ENCODE measurements at regions not wholly inside any gene's neighbourhood (a gene's known extent, or its start where the extent isn't known, plus 50 kb on each side); places are given as distances from the start of the nearest gene placed in this dataset.

GRCh38 chr20:48142516-48142773 lies 357.2 kb upstream of the SULF2 start:
- Histone ChIP-seq H3K27me3 (ENCODE audit: control insufficient read depth in 1 of 2, insufficient read depth in 2 of 2, low read length in 2 of 2) (peaks cover 3 to 7% of the 10 kb centered on the region in 2 experiments; a peak in 2 of 5 replicates), H3K79me2 (ENCODE audit: insufficient read depth, low read length) (no peaks in the 10 kb centered on the region), H3K4me1 (ENCODE audit: insufficient read depth, low read length) (no peaks in the 10 kb centered on the region), H3K27ac (ENCODE audit: extremely low read length, insufficient read depth, low read length) (no peak overlapping the region), H3K36me3 (replicated peaks in 1 of 2; ENCODE audit: control insufficient read depth in 1 of 2, insufficient read depth in 2 of 2, low read length in 2 of 2) (no peaks in the 10 kb centered on the region), H3K9ac (ENCODE audit: insufficient read depth, low read depth, low read length) (no peak overlapping the region), H2AFZ (ENCODE audit: low read length) (no peak overlapping the region), H3K4me3 (replicated peaks in 1 of 3; ENCODE audit: insufficient read depth in 1 of 3, low read depth in 2 of 3, low read length in 3 of 3) (no peak overlapping the region), H4K20me1 (ENCODE audit: insufficient read depth, low read length) (no peaks in the 10 kb centered on the region), H3K4me2 (ENCODE audit: low read depth, low read length) (no peak overlapping the region), H3K9me3 (ENCODE audit: low read length) (no peaks in the 10 kb centered on the region)
- DNase-seq (ENCODE audit: low spot score) = no peak
- ChIA-PET CTCF (ENCODE audit: low intra/inter-chr PET ratio, low total read pairs) (no interaction called here), POLR2A (no interaction called here)
- ATAC-seq = no peak
- WGBS (ENCODE audit: low lambda C conversion rate) = 49% methylated on average over 6 of the region's 6 CpGs
- TF ChIP-seq NRL (CRISPR knock-in tag; IDR thresholded peaks at IDR 0.05; ENCODE audit: borderline replicate concordance) (no peak), ZNF768 (CRISPR knock-in tag; IDR thresholded peaks at IDR 0.05) (no peak), THYN1 (CRISPR knock-in tag; IDR thresholded peaks at IDR 0.05; ENCODE audit: borderline replicate concordance, low read depth) (no peak)
- intact Hi-C loops (cut with micrococcal nuclease; ENCODE audit: unreplicated experiment) (no loop called here), in situ Hi-C loops (cut with HindIII; ENCODE audit: extremely low pct_ligation_motif_present, low pct_unique_long_range_greater_than_20kb) (no loop called here)
- no peak for FAIRE-seq
- no TSS peak for BruUV-seq (replicated peaks)

- no peak overlapping the region for H3K4me3 ChIP-seq (replicated peaks in 1 of 3; ENCODE audit: insufficient read depth in 1 of 3, low read depth in 2 of 3, low read length in 3 of 3)
- DNase-seq (ENCODE audit: low spot score) = no peak
- H3K27me3 ChIP-seq (ENCODE audit: control insufficient read depth in 1 of 2, insufficient read depth in 2 of 2, low read length in 2 of 2) = peaks cover 4 to 10% of the 10 kb centered on the region in 2 experiments; a peak in 2 of 5 replicates
- in situ Hi-C loops (cut with HindIII; ENCODE audit: extremely low pct_ligation_motif_present, low pct_unique_long_range_greater_than_20kb) = no loop called here
- no peak for ATAC-seq
- no peaks in the 10 kb centered on the region for H3K4me1 ChIP-seq (ENCODE audit: insufficient read depth, low read length)
- intact Hi-C loops (cut with micrococcal nuclease; ENCODE audit: unreplicated experiment) = no loop called here
- H2AFZ ChIP-seq (ENCODE audit: low read length) = no peak overlapping the region
- H3K36me3 ChIP-seq (replicated peaks in 1 of 2; ENCODE audit: control insufficient read depth in 1 of 2, insufficient read depth in 2 of 2, low read length in 2 of 2) = no peaks in the 10 kb centered on the region
- ChIA-PET CTCF (ENCODE audit: low intra/inter-chr PET ratio, low total read pairs) (no interaction called here), POLR2A (no interaction called here)
- no peak overlapping the region for H3K4me2 ChIP-seq (ENCODE audit: low read depth, low read length)
- no TSS peak for BruUV-seq (replicated peaks)
- no peaks in the 10 kb centered on the region for H3K79me2 ChIP-seq (ENCODE audit: insufficient read depth, low read length)
- H3K9me3 ChIP-seq (ENCODE audit: low read length) = no peaks in the 10 kb centered on the region
- H4K20me1 ChIP-seq (ENCODE audit: insufficient read depth, low read length) = no peaks in the 10 kb centered on the region
- H3K27ac ChIP-seq (ENCODE audit: extremely low read length, insufficient read depth, low read length) = no peak overlapping the region
- no peak overlapping the region for H3K9ac ChIP-seq (ENCODE audit: insufficient read depth, low read depth, low read length)
- WGBS (ENCODE audit: low lambda C conversion rate) = 39% methylated on average over 5 of the region's 5 CpGs
- TF ChIP-seq ZNF33B (CRISPR knock-in tag; IDR thresholded peaks at IDR 0.05) (no peak), ZNF883 (CRISPR knock-in tag; IDR thresholded peaks at IDR 0.05; ENCODE audit: not compliant biosample characterization) (no peak), ZSCAN25 (CRISPR knock-in tag; IDR thresholded peaks at IDR 0.05) (no peak), ATF7 (IDR thresholded peaks at IDR 0.05) (no peak), ATF7 (CRISPR knock-in tag; IDR thresholded peaks at IDR 0.05) (no peak), ZNF446 (CRISPR knock-in tag; IDR thresholded peaks at IDR 0.05) (no peak), SMYD3 (CRISPR knock-in tag; IDR thresholded peaks at IDR 0.05) (no peak), ZNF234 (CRISPR knock-in tag; conservative IDR thresholded peaks at IDR 0.05) (no peak), ZNF790 (CRISPR knock-in tag; IDR thresholded peaks at IDR 0.05; ENCODE audit: borderline replicate concordance) (no peak)
- no peak for FAIRE-seq
Measured at GRCh38 chr20:48141660-48142515, 356.6 kb upstream of the SULF2 start.
